GOT3 (cell line): ENCODE measurements at regions not wholly inside any gene's neighbourhood (a gene's known extent, or its start where the extent isn't known, plus 50 kb on each side); places are given as distances from the start of the nearest gene placed in this dataset.
A peak's percentile ranks its signal among the peaks of the same experiment; 100 is the strongest.

ENCODE experiments used
- DNase-seq: peaks from one replicate; lab custom pipeline; 2025; ENCODE audit warnings: mixed read lengths; lab: John Stamatoyannopoulos, UW

- no peak for DNase-seq
Measured at GRCh38 chr10:65497837-65498236, 1428.0 kb upstream of the LRRTM3 start.

GRCh38 chr10:65500716-65501115, 1425.1 kb upstream of the LRRTM3 start:
- no peak for DNase-seq

GRCh38 chr10:65501259-65501658, 1424.6 kb upstream of the LRRTM3 start:
- no peak for DNase-seq

GRCh38 chr10:65518379-65518778, 1407.5 kb upstream of the LRRTM3 start:
- DNase-seq: no peak

DNA sequence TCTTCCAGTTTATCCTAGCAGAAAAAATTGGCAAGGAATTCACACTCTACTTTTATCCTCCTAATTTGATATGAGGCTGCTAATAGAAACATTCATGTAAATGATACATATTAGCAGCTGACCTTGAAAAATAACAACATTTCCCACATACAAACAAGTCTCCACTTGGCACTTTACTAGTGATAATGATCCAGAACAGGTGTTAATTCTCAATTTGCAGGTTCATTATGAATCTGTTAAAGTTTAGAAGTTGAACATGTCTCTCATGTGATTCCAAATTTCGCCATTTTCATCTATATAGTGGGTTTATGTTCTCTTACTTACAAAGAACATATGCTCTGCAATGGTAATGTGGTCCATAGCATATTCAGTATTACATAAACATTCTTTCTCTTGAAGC, 1396.8 kb upstream of the LRRTM3 start:
- no peak for DNase-seq

DNA sequence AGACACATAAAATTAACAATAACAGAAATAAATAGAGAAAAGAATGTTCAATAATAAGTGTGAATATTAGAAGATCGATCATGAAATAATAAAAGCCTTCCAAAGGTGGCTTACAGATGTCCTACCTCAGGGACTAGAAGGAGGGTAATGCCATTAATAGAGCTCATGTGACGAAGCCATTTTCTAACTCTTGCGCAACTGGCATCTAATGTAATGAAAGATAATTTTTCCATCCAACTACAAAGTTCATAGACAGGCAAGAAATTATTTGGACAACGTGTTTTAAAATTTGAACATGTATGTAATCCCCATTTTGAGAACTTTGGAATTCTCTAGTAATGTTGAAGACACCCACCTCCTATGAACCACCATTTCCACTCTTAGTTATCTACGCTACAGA, 1394.3 kb upstream of the LRRTM3 start:
- no peak for DNase-seq

GRCh38 chr10:65534771-65535170, 1391.1 kb upstream of the LRRTM3 start:
- DNase-seq: no peak

DNA sequence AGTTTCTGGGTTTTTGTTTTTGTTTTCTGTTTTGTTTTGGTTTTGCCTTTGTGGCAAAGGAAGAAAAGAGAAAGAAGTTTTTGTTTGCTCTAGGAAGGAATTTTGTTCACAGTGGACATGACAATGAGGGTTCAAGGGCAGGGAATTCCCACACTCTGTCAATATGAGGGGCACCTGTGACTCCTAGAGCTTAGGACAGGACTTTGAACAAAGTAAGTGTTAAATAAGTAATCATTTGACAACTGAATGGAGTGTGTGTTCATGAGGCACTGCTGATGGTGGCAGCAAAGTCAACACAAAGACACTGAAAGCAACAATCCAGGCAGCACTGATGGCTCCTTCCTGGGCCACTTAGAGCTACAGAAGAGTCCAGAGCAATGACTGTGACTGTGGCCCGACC, 1381.1 kb upstream of the LRRTM3 start:
- no peak for DNase-seq

DNA sequence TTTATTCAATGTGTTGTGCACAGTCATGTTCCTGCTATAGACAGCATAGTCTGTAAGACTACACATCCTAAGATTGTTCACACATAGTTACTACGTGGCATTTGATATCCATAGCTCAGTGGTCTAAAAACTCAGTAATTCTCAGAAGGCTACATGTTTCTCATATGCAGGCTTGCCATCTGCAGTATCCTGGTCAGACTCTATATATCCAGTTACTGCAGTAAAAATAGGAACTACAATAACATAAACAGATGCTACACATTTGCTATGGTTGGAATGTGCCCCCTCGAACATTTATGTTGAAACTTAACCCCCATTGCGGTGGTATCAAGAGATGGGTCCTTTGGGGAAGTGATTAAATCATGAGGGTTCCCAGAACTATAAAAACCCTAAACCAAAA, 1377.8 kb upstream of the LRRTM3 start:
- no peak for DNase-seq

GRCh38 chr10:65550761-65551160, 1375.1 kb upstream of the LRRTM3 start:
- no peak for DNase-seq

GRCh38 chr10:65555192-65555591, 1370.6 kb upstream of the LRRTM3 start:
- no peak for DNase-seq

GRCh38 chr10:65556006-65556405, 1369.8 kb upstream of the LRRTM3 start:
- no peak for DNase-seq

- DNase-seq: no peak
Measured at GRCh38 chr10:65559369-65559768, 1366.5 kb upstream of the LRRTM3 start.

DNA sequence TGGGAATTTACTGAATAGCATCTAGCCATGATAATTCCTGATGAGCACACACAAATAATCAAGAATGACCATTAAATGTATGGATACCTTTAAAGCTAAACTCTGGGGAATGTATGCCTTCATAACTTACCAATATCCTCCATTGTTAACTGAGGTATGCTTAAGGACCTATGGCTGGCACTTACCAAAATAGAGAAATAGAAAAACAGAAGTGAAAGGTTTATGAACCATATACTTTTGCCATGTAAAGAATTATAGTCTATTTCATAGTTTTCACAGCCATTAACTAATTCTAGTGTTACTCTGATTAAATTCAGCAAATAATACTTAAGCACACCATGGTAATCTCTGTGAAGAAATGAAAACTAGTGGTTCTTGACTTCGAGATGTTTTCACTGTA, 1360.6 kb upstream of the LRRTM3 start:
- no peak for DNase-seq

DNA sequence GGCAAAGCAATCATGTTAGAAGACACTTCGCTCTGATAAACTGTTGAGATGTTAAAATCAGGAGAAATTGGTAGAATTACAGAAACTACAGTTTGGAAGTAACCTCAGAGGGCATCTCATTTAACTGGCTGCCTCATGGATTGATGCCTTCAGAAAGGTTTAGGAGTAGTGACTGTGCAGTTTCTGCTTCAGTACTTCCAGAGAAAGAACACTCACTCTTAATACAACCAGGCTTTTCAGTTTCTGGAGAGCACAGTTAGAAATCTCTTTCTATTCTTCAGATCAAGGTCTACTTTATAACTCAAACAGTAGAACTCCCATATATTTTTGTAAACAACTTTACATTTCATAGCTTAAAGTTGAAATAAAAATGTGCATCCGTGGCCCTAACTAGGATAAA, 1358.9 kb upstream of the LRRTM3 start:
- no peak for DNase-seq

DNA sequence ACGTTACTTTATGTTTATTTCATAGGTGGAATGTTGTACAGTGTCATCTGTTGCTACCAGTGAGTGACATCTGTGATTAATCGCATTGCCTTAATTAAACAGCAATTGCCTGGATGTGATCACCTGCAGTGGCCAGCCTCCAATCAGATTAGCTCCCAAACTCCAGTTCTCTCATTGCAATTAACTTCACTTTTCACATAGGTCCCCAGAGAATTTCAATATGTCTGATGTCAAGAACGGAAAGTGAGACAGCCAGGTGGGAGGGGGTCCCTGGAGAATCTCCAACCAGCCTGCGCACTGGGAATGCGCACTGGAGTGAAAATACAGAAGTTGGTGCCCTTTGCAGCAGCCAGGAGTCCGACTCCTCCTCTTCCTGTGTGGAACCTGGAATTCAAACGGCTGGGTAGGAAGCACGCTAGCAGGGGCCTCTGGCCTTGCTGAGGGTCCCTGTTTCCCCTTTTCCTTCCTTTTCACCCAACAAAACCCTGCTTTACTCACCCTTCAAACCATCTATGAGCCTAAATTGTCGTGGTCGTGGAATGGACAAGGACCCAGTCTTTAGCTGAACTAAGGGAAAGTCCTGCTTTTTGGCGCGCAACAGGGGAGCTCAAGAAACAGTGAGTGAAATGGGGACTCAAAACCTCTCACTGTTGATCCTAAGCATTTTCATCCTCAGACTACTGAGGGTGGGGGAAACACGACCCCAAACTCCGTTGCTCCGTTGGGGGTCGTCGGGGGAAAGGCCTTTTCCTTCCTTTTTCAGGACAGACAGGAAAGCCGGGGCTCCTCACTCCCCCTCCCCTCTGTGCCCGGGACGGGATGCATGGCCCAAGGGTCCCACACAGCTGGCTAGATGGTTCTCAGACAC, 1355.5 kb upstream of the LRRTM3 start:
- DNase-seq: peak; percentile 10

GRCh38 chr10:65571011-65571570, 1354.7 kb upstream of the LRRTM3 start:
- DNase-seq: no peak

DNA sequence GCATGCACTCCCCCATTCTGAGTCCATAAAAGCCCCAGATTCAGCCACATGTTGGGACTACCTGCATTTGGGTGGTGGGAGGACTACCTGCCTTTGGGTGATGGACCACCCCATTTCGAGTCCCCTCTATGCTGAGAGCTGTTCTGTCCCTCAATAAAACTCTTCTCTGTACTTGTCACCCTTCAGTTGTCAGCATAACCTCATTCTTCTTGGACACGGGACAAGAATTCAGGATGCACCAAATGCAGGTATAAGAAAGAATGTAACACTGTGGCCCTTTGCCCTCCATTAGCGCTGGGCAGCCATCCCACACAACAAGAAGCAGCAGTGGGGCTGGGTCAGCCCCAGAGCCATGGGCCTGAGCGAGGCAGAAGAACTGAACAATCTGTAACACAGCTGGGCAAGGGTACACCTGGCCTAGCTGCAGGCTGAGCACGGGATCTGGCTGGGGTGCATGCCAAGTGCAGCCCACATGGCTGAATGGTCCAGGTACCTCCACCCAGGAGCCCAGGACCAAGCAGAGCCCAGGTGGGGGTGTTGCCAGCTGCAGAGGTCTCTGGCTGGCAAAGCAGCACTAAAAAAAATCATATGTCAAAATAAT, 1344.3 kb upstream of the LRRTM3 start:
- no peak for DNase-seq

DNA sequence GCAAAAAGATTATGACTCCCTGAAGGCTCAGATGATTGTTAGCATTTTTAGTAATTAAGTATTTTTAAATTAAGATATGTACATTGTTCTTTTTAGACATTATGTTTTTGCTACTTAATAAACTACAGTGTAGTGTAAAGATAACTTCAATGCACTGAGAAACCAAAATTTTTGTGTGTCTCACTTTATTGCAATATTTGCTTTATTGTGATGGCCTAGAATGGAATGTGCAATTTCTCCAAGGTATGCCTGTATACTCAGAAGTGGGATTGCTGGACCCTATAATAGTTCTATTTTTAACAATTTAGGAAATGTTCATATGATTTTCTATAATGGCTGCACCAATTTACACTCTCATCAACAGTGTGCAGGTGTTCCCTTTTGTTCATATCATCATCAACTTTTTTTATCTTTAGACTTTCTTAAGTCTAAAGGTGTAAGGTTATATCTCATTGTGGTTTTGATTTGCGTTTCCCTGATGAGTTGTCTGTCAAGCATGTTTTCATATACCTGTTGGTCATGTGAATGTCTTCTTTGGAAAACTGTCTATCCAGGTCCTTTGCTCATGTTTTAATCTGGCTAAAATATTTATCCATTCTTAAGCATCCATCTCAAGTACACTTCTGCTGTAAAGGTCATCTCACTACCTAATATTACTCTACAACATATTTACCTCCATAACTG, 1323.5 kb upstream of the LRRTM3 start:
- DNase-seq: no peak

DNA sequence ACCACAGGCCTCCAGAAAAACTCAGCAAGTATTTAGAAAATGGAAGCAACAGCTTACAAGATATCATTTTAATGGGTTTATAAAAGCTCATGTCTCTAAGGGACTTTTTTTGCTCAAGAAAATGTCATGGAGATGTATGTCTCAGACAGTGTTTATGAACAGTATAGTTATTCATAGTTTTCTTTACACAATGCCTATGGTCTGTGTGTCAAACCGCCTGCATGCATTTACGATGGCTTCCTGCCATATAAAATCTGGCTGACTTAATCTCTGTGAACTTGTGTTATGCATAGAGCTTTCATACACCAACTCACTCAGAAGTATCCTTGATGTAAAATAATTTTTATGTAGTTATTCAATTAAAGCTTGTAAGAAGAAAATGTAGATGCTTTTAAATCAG, 1314.2 kb upstream of the LRRTM3 start:
- DNase-seq: no peak

DNA sequence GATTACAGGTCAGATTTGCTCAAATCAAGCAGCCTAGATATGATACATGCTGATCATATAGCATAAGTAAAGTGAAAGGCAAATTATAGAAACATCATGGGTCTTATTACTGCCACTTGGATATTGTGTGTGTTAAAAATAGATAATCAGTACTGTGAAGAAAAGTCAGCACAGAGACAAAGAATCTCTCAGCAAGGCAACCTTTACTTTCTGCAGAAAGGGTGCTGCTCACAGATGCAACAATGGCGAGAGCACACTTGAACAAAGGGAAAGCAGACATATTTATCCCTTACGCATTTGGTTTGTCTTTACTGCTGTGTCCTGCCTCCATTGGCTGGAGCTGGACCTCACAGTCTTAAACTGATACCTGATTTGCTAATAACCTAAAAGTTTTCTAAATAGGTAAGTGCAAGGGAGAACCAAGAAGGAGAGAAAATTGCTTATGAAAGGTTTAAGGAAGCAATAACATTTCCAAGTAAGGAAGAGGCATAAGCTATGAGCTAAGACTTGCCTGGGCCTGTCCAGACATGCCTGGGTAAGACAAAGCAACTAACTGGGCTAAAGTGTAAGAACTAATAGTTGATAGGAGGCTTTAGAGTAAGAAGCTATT, 1310.8 kb upstream of the LRRTM3 start:
- DNase-seq: no peak

- no peak for DNase-seq
Measured at GRCh38 chr10:65618126-65618525, 1307.7 kb upstream of the LRRTM3 start.
